ENCODE measurements at regions not wholly inside any gene's neighbourhood (a gene's known extent, or its start where the extent isn't known, plus 50 kb on each side); places are given as distances from the start of the nearest gene placed in this dataset.

DNA sequence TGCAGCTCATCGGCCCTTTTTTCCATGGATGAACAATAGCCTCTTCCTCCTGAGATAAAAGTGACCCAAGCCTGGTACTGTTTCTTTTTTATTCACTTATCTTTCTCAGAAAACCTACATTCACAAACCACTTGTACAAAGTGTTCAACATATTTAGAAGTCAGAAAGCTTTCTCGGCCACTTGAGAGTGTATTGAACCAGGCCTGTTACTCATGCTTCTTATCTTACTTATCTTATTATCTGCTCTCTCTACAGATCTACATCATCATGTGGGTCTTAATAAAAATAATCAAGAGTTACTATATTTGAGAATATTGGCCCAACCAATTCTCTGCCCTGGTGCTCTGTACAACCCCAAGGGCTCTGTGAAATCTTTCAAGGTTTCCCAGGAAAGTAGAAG lies 242.1 kb downstream of the MREG start:
- no peak for DNase-seq (ENCODE audit: low read depth in 2 of 2)

DNA sequence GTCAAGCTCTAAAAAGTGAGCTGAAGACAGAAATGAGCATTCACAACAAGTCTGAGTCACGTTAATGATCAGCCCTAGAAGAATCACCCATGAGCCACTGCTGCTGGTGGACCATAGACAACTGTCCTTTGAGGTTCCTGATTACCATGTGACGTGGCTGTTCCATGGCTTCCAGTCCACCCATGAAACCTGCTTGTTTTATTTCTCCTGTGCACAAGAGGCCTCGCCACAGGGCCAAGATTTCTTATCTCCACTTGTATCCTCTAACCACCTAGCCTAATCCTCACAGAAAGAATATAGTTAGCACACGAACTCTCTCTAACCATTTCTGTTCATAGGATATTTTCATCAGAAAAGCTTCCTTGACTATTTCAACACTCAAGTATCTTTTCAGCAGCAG lies 242.7 kb downstream of the MREG start:
- no peak for DNase-seq (ENCODE audit: low read depth in 2 of 2)

DNA sequence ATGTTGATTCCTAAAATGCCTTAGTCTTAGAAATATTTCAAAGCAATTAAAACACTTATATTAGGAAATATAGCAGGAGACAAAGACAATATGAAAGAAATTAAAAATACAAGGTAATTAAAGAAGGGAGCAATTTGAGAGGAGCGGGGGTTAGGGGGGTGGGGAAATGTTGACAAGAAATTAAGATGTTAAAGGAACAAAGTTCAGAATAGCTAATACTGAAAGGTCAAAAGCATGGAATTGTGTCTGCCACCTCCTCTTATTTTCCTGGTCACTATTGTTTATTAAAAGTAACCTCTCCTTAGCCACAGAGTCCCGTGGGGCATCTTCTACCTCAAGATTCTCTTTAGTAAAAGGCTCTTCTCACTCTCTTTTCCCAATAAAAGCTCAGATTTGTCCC lies 244.1 kb downstream of the MREG start:
- DNase-seq (ENCODE audit: low read depth in 2 of 2) = no peak

DNA sequence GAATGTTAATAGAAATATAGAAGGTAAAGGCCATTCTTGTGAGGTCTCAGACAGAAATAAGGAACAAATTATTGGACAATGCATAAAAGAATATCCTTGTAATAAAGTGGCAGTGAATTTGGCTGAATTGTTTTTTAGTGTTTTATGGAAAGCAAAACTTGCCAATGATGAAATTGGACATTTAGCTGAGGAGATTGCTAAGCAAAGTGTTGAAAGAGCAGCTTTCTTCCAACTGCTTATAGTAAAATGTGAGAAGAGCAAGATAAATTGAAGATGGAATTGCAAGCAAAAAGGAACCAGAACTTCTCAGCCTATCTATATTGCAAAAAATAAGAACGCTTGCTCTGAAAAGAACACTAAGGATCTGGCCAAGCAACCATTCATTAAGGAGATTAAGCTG lies 245.7 kb downstream of the MREG start:
- DNase-seq (ENCODE audit: low read depth in 2 of 2) = no peak

DNA sequence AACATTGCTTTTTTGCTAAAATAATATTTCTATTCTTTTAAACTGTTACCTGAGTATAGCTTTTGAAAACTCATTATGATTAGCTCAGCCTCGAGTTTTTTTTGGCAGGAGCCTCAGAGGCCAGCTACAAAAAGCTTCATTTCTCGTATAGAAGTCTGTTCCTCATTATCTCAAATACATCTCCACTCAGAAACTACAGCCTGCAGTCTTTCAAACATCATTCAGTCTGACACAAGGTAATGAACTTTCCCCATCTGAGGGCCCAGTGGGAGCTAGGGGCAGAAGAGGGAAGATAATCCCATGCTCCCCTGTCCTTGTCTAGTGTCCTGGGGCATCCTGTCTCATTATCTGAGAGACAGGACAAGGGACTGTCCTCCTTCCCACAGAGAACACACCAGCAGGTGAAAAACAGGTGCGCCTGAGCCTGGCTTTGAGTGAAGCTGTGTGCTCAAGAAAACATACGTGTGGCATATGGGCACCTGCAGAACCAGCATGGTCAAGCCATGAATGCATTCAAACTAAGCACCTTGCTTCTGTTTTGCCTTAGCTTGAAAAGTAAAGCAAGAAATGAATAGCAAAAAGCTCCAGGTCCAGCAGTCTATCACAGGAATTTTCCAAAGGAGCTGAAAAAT lies 247.5 kb downstream of the MREG start:
- DNase-seq (ENCODE audit: low read depth in 2 of 2) = no peak

DNA sequence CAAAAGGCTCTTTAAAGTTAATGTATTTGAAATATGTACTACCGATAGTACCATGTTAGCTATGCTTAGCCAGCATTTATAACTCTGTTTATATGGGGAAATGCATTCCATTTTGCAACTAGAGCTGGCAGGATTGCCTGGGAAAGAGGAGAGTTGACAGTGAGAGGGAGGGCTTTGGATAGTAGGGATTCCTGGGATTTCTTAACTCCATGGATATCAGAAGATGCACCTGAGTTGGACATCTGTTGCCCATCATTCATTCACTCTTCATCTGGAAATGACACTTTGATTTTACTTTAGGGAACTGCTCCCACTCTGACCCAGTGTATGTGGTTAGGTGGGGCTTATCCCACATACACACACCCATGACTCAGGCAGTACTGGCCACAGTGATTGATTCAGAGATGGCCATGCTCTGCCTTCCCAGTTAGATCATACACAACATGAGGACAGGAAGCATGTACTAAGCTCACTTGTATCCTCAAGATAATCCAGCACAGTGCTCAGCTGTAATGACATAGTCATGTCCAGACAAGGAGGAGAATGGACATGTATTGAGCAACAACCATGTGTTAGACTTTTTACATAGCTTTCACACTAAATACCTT lies 248.8 kb downstream of the MREG start:
- DNase-seq (ENCODE audit: low read depth in 2 of 2) = no peak

DNA sequence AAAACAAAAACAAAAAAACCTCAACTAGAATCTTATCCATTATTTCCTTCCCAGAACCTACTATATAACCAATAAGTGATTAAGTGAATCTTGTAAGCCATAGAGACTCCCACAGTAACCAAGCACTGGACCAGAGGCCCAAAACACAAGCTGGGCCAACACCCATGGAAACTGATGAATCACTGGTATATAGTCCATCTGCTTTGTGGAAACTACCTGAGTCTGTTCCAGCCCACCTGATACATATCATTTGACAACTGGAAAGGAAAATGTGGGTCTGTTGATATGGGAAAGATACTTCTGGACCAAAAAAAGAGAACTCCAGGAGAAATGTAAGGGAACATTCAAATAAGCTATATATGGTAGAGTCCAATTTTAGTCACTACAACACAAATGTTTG lies 252.8 kb downstream of the MREG start:
- no peak for DNase-seq (ENCODE audit: low read depth in 2 of 2)

DNA sequence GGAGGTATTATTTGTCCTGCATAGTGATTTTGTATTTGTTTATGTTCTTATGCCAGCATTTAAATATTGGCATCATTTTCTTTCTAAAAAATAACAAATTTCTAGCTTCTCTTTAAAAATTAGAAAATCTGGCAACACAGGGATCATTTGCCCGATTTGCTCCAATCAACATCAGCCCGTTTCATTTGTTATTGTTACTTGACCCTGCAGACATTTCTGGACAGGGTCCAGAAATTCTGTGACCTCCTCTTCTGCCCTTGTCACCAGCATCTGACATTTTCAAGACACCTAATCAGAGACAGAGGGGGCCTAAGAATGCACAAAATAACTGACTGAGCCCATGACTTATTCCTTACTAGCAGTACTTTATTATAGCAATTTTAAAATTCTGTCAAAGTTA lies 253.3 kb downstream of the MREG start:
- no peak for DNase-seq (ENCODE audit: low read depth in 2 of 2)

DNA sequence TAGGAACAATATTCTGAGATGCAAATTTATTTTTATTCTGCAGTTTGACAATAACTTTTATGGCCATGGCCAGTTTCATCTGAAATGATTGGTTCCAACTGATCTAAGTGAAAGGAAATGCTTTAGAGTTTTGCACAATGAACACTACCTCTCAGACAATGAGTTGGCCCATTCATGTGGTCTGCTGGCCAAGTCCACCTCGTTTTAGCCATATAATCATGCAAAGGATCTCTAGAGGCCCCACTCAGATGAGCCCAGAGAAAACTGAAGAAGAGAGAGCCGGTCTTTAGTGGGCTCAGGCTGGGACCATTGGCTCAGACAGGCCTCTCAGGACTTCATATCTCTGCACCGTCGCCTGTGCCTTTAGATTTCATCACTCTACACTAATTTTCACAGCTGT lies 254.7 kb downstream of the MREG start:
- DNase-seq (ENCODE audit: low read depth in 2 of 2) = no peak

DNA sequence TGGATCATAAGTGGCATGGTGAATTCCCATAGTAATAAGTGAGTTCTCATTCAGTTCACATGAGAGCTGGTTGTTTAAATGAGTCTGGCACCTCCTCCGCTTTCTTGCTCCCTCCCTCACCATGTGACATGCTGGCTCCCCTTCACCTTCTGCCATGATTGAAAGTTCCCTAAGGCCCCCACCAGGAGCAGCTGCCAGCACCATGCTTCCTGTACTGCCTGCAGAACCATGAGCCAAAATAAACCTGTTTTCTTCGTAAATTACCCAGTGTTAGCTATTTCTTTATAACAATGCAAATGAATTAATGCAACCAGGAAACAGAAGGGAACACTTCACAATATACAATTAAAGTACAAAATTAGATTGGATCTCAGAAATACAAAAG lies 257.0 kb downstream of the MREG start:
- no peak for DNase-seq (ENCODE audit: low read depth in 2 of 2)

DNA sequence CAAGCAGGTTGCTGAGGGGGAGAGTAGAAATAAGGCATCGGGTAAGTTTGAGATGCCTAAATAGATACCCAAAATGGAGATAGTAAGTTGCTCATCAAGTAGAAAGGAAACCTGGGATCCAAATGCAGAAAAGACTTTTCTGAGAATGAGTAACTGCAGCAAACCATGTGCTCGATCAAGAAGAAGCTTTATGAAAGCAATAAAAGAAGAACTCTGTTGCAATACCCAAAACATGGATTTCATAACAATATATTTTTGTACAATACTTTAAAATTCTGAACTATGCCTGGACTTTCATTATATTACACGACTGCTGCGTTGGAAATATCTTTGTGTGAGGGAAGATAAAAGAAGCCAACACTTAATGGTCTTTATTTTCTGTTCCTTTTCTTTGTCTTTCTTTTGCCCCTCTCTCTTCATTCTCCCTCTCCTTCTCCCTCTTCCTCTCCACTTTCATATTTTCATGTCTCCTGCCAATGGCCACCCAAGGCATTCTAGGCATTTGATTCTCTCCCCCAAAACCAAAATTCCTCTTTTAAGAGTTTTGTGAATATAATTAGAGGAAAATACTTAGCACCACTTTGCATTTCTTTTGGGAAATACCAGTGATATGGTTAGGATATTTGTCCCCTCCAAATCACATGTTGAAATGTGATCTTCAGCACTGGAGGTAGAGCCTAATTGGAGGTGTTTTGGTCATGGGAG lies 257.6 kb downstream of the MREG start:
- DNase-seq (ENCODE audit: low read depth in 2 of 2) = no peak

DNA sequence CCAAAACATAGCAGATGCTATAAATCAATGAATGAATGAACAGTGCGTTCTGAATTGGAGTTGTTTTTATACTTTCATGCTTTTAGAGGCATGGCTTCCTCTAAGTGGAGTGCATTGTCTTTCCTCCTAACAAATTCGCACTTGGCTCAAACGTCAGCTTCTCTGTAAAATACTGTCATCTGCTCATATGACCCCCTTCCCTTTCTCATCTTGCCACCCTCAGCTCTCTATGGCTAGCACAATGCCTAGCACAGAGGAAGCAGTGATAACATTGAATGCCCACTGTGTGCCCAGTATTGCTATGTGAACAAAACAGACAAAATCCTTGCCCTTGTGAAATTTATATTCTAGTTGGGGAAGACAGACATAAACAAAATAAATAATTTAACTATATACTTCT lies 258.8 kb downstream of the MREG start:
- no peak for DNase-seq (ENCODE audit: low read depth in 2 of 2)

DNA sequence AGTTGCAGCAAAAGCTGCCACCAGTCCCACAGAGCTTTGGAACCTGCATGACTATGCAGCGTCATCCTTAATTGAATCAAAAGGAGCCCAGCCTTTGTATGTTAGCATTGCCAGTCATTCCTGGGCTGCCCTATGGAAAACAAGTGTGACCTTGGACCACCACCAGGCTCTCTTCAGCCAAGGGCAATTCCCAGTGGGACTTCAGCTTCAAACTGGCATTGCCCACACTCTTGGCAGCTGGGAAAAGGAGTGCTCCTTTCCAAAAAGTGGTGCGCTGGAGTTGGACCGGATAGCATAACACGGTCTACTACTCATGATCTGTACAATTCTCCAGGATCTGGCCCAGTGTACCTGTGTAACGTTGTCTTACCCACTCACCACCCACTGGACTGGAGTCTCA lies 259.5 kb downstream of the MREG start:
- DNase-seq (ENCODE audit: low read depth in 2 of 2) = no peak

DNA sequence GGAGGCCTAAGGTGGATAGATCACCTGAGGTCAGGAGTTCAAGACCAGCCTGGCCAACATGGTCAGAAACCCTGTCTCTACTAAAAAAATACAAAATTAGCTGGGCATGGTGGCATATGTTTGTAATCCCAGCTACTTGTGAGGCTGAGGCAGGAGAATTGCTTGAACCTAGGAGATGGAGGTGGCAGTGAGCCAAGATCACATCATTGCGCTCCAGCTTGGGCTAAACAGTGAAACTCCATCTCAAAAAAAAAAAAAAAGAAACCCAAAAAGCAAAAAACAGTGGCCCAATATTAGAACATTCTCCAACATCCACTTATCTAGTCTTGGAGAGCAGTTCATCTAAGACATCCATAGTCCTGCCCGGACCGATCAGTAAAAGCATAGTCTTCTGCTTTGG lies 260.4 kb downstream of the MREG start:
- no peak for DNase-seq (ENCODE audit: low read depth in 2 of 2)

DNA sequence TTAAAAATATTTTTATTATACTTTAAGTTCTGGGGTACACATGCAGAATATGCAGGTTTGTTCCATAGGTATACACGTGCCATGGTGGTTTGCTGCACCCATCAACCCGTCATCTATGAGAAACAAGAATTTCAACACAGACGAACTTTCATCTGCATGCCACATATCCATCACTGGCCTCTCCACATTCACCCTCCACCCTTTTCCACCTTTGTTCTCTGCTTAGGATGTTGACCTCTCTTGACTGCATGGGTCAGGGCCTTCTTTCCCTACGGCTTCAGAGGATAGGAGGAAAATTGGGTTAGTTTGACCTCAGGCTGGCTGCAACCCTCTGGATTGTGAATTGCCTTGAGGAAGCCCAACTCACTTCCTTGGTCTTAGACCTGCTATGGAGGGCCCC lies 260.9 kb downstream of the MREG start:
- DNase-seq (ENCODE audit: low read depth in 2 of 2) = no peak

DNA sequence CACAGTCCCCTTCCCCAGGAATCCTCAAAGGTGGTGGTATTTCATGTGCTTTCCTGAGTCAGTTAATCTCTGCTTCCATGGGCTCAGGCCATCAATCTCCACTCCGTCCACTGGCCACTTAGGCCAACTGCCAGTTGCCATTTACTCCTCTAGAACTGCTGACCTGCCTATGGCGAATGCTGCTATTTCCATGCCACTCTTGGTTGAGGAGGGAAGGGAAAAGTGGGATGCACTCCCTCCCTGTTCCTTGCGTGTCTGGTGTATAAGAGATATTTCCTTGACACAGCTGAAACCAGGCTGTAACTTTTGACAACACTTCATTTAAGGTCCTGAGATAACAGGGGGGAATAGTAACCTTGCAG lies 261.5 kb downstream of the MREG start:
- DNase-seq (ENCODE audit: low read depth in 2 of 2) = no peak

DNA sequence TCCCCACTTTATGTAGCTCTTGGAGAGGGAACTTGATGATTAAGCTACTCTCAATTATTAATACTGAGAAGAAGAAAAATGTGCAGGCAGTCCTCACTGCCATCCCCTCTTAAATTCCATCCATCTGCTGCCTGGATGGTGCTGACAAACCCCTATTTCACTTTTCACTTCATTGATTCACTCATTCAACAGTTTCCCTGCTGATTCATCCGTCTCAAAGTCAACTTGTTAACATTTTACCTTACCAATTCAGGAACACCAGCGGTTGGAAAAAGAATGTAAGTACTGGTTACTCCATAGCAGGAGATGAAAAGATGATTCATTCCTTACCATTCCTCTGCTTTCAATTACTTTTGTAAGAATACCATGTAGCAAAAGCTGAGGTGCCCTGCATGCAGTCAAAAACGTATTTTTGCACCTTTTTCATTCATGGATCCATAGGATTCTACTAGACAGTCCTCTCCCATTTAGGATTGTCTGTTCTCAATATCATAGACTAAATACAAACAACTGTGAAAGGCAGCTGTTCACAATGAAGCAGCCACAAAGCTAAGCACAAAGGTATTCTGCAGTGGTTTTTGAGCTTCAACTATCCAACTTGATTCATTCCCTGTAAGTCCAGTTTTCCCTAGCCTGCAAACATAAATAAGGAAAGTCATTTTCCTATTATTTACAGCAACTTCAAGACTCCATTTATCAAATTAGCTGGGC lies 262.0 kb downstream of the MREG start:
- no peak for DNase-seq (ENCODE audit: low read depth in 2 of 2)

DNA sequence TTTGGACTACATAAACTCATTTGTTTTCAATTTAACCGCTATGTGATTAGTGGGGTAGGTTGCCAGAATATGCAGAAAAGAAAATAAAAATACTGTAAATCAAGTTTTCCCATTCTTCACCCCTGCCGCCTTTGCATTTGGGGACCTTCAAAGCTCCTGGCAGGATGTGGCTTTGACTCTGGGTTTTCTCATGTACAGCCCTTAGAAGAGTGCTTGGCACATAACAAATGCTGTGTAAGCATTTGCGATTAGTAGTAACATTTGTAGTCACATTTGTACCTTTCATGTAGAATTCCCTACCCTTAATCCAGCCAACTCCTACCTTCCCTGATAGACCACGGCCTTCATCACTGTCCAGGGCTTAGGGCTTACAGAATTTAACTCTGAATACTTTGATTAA lies 262.6 kb downstream of the MREG start:
- no peak for DNase-seq (ENCODE audit: low read depth in 2 of 2)

DNA sequence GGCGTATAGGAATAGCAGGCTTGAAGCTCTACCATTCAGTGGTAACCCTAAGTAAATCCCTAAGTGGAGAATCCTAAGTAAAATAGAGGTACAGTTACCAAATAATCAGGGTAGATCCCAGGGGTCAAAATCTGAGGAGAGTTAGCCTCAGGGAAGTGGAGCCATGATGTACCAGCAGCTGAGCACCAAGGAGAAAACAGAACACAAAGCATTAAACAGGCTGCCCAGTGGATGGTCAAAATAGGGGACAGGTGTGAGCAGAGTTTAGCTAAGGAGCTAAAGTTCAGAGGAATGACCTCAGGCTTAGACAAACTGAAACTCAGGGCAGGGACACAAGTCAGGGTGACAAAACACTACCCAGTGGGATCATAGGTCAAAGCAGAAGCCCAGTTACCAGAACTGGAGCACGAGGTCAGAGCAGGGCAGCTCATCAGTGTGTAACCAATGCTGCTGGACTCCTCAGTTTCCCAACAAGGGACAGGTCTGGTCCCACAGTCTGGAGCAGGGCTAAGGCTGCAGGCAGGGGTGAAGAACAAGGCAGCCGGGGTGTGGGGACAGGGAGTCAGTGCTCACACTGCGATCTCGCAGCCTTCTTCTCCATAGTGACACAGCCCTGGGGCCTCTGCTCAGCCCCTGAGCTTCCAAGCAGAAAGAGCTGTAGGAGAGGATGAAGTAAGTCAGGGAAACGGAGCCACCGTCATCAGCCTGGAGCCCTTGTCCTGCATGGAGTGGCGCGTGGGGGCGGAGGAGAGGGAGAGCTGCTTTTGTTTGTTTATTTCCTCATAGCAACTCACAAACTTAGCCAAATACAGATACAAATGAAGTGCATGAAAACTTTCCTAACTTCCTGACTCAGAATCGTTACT lies 264.0 kb downstream of the MREG start:
- no peak for DNase-seq (ENCODE audit: low read depth in 2 of 2)

DNA sequence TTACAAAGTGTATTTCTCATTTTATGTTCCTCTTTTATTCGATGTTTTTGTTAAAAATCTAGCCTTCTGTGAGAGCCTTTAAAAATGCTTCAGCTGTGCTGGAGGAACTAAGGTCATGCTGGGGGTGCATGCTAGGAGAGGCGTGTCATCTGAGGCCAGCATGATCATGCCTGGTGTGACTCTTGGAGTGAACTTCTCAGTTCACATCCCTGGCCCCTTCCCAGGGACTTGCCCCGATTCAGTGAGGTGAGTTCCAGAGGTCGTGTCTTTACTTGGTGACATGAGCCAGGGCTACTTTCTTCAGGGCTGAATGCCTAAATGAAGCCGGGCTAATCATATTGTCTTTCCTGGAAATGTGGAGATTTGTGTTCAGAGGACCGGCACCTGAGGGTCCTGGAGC lies 264.9 kb downstream of the MREG start:
- no peak for DNase-seq (ENCODE audit: low read depth in 2 of 2)

DNA sequence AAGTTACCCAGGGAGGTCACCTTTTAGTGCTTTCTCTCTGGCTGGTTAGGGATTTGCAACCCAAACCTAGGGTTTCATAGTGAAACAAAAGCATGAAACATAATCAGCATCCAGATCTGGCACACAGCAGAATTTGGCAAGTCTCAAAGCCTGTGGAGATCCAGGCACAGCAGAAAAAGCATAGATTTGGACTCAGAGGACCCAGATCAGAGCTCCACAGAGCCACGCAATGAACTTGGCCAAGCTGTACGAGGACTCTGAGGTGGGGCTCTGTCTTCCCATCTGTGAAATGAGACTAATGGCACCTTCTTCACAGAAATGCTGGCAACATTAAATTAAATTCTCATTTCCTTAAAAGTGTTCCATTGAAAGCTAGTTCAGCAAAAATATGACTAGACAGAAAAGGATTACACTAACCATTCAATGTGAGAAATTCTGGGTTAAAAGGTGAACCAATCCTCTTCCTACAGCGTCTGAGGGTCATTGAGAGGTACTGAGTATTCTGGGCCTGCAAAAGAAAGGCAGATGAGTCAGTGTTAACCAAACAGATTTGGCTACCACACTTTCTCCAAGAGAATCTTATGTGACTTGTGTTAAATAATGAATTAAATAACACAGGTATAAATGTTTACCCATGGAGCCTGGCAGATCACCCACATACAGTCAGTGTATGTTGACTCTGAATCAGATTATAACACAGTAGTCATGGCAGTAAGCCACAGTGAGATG lies 266.3 kb downstream of the MREG start:
- no peak for DNase-seq (ENCODE audit: low read depth in 2 of 2)

All from stimulated activated CD8-positive, alpha-beta memory T cell treated with anti-CD3 and anti-CD28 coated beads, Interleukin-2, amount 100 ng/mL, for 1 hour (primary cell).